DMS 273 (cell line): ENCODE measurements at regions not wholly inside any gene's neighbourhood (a gene's known extent, or its start where the extent isn't known, plus 50 kb on each side); places are given as distances from the start of the nearest gene placed in this dataset.
A peak's percentile ranks its signal among the peaks of the same experiment; 100 is the strongest.

ENCODE experiments used
- DNase-seq: peaks from one replicate; lab custom pipeline; 2025; ENCODE audit not compliant: unreplicated experiment; lab: John Stamatoyannopoulos, UW

DNA sequence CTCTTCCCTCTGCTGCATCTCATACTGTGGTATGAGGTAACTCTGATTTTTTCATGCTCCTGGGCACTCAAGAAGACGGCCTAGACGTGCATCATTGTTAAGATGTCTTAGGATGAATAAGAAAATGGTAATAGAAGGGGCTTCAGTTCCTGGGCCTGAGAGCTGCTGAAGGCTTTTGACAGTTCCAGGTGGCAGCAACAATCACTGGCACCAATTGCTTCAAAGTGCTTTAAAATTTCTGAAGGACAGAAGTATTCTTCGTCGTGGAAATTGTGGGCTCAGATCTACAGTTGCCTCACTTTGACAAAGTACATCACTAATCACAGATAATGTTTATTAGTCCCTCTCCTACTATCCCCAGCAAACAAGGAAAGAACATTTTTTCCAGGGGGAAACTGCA, 536.6 kb upstream of the CAMK1G start:
- no peak for DNase-seq

- no peak for DNase-seq
Observed at GRCh38 chr1:209048941-209049669, 534.4 kb upstream of the CAMK1G start.

GRCh38 chr1:209051570-209051969, 531.9 kb upstream of the CAMK1G start:
- no peak for DNase-seq

DNA sequence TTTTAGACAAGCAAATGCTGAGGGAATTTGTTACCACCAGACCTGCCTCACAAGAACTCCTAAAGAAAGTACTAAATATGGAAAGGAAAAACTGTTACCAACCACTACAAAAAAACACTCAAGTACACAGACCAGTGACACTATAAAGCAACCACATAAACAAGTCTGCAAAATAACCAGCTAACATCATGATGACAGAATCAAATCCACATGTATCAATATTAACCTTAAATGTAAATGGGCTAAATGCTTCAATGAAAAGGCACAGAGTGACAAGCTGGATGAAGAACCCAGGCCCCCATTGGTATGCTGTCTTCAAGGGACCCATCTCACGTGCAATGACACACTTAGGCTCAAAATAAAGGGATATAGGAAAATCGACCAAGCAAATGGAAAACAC, 529.9 kb upstream of the CAMK1G start:
- DNase-seq: no peak

DNA sequence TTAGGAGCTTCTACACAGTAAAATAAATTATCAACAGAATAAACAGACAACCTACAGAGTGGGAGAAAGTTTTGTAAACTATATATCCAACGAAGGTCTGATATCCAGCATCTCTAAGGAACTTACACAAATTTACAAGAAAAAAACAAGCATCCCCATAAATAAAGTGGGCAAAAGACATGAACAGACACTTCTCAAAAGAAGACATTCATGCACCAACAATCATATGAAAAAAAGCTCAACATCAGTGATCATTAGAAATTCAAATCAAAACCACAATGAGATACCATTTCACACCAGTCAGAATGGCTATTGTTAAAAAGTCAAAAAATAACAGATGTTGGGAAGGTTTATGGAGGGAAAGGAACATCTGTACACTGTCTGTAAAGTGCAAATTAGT, 526.4 kb upstream of the CAMK1G start:
- no peak for DNase-seq

GRCh38 chr1:209057901-209058300, 525.6 kb upstream of the CAMK1G start:
- no peak for DNase-seq

DNA sequence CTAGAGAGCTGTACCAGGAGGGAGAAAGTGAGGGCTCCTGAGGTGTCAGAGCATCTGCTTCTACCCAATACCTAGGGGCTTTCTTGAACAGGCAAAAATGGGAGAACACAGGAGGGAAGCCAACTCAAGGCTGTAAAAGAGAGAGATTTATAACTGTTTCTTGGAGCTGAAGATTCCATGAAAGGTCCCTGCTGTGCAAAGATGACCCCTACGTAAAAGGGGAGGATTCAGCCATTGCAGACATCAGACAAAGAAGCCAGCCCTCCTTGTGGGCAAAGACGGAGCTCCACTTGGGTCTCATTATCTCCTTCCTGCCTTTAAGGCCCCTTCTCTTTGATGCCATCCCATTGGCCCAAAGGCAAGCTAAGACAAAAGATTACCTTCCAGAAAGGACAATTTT, 524.1 kb upstream of the CAMK1G start:
- DNase-seq: no peak

GRCh38 chr1:209059981-209060380, 523.5 kb upstream of the CAMK1G start:
- DNase-seq: no peak

GRCh38 chr1:209062081-209062620, 521.4 kb upstream of the CAMK1G start:
- DNase-seq: no peak

DNA sequence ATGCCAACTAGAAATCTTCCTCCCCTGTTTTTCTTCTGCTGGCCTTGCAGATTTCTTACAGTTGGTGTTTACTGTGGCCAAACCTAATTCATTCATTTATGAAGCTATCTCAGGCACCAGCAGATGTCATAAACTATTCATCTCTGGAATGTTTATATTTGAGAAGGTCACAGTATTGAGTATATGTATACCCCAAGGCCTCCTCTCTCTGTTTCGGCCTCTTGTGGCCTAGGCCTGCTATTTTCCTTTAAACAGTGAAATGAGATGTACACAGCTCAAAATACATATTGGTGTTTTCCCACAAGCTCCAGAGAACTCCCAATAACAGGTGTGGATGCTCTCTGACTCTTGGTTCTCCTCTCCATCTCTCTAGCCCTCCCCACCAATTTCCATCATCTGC, 520.7 kb upstream of the CAMK1G start:
- no peak for DNase-seq

- no peak for DNase-seq
Observed at GRCh38 chr1:209063767-209064659, 519.5 kb upstream of the CAMK1G start.

DNA sequence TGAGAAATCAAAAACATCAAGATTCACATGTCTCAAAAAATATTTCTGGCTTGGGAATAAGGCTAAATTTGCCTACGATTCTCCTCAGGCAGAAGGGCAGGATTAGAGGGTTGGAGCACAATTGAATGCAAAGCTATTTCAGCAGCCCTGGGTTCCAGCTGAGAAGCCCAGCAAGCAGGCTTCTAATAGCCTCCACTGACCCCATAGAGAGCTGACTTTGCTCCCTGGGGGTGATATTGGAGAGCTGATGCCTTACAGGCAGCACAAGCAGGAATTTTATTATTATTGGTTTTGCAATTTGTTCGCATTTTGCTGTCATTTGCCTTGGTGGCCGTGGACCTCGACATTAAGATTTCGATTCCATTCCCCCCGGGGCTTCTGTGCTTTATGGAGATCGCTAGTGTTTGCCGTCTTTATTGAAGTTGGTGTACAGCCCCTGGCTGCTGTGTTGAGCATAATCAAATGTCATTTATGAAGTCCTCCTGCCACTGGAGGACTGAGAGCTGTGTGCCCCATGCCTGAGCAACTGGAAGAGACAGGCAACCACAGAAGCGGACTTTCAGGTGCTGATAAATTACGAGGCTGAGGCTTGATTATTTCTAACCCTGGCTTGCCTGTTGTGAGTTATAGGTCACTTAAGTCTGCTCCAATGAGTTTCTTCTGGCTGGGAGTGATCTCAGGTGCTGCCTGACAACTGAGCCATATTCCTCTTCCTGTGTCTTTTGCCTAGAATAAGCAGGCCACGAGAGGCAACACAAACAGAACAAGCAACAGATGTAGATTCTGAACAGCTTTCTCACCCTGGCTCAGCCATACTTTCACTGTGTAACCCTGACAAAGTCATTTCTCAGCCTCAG, 518.4 kb upstream of the CAMK1G start:
- DNase-seq: no peak

- DNase-seq: no peak
Observed at GRCh38 chr1:209072481-209072880, 511.0 kb upstream of the CAMK1G start.

DNA sequence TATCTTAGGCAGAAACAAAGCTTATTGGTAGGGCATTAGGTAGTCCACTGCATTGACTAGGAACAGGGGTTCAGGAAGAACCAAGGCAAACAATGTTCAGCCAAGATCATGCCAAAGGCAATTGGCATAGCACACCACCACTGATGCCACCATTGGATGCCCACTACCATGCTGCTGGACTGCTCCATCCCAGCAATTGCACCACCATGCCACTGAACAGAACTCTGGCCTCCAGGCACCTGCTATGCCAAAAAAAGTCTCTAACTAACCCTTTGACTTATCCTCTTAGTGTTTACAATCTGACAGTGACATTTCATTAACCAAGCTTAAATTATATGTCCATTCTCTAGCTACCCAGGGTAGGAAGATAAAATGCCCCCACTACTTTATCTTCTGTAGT, 509.6 kb upstream of the CAMK1G start:
- no peak for DNase-seq

DNA sequence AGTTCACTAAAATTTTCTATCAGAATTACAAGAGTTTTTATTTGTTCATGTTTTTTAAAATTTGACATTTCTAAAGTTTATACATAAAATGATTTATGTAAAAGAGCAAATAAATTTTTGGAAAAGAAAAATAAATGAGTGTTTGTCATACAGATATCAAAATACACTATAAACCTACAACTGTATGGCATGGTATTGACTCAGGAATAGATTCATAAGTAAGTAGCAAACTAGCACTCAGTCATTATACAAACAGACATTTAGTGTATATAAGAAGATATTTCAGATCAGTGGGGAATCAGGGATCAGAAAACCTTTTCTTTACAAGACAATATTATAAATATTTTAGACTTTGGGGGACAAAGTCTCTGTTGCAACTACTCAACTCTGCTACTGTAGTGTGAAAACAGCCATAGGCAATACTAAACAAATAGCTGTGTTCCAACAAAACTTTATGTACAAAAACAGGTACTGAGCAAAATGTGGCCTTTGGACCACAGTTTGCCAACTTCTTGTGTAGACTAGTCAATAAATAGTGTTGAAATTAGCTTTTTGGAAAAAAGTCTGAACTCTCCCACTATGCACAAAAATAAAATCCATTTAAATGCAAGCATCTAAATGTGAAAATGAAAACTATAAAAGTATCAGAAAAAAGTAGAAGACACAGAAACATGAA, 508.8 kb upstream of the CAMK1G start:
- no peak for DNase-seq

DNA sequence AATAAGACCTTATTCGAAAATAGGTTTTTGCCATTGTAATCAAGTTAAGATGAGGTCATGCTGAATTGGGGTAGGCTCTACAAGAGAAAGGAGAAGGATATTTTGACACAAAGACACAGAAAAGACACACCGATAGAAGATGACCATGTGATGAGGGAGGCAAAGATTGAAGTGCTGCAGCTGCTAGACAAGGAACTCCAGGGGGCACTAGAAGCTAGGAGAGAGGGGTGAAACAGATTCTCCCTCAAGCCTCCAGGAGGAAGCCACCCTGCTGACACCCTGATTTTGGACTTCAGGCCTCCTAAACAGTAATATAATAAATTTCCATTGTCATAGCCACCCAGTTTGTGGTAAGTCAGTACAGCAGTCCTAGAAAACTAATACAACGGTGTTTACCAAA, 506.8 kb upstream of the CAMK1G start:
- peak; percentile 63 for DNase-seq

GRCh38 chr1:209080170-209080781, 503.2 kb upstream of the CAMK1G start:
- DNase-seq: no peak

DNA sequence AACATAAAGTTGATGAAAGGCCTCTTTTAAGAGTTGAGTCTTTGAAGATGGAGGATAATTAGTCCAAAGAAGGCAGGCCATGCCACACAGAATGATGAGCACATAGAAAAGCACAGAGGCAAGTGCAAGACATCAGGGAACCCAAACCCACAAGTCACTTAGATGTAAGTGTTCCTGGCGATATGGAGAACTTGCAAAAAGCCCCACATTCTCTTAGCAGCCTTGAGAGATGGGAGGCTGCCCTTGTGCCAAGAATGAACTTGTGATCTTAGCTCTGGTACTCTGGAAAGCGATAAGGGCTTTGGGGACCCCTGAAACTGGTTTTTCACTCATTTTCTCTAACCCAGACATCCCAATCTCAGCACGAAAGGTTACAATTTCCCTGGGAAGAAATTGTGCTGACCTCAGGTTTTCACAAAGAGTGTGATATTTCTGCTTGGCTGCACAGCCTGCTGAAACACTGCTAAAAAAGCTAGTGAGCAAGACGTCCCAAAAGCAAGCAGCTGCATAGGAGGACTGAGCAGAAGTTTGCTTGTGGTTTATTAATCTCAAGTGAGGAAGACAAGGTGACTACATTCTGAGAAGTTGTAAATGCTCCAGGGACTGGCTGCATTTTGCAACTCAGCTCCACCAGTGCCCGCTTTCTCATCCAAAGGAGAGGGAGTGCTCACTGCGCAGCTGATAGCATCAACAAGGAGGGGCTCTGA, 496.9 kb upstream of the CAMK1G start:
- DNase-seq: no peak

GRCh38 chr1:209094384-209094783, 489.1 kb upstream of the CAMK1G start:
- peak; percentile 34 for DNase-seq
